Stomach (tissue), 4 donors: ENCODE measurements at regions not wholly inside any gene's neighbourhood (a gene's known extent, or its start where the extent isn't known, plus 50 kb on each side); places are given as distances from the start of the nearest gene placed in this dataset.
"Not testable (repeated sequence)": the region's sequence is repeated elsewhere in the genome, so short reads cannot be mapped to it uniquely, and the experiment has no call there.

Experiments
- POLR2A ChIP-seq, 4 donors: fragments of 450-650 bp; IDR thresholded peaks; one replicate each; pipeline ENCODE4 v1.6.1; 2016; ENCODE audit warnings: antibody characterized with exemption in 4 of 4, control low read depth in 2 of 4, mild to moderate bottlenecking in 1 of 4, moderate library complexity in 1 of 4
- TF ChIP-seq, protein P1 (sequence below), 7 experiments: fragments of 450-650 bp in 4 of 7; fragments of 200-600 bp in 3 of 7; sonication (generic) in 3 of 7; IDR thresholded peaks; one replicate each; pipeline ENCODE4 v1.5.1; 2016 to 2019; ENCODE audit warnings: antibody characterized with exemption in 7 of 7, control low read depth in 2 of 7, mild to moderate bottlenecking in 1 of 7

DNA sequence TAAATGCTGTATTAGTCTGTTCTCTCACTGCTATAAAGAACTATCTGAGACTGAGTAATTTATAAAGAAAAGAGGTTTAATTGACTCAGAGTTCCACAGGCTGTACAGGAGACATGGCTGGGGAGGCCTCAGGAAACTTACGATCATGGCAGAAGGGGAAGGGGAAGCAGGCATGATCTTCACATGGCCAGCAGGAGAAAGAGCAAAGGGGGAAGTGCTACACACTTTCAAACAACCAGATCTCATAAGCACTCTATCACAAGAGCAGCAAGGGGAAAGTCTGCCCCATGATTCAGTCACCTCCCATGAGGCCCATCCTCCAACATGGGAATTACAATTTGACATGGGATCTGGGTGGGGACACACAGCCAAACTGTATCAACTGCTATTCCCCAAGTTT lies 367.8 kb upstream of the DPPA4 start:
- TF ChIP-seq, protein P1, sequence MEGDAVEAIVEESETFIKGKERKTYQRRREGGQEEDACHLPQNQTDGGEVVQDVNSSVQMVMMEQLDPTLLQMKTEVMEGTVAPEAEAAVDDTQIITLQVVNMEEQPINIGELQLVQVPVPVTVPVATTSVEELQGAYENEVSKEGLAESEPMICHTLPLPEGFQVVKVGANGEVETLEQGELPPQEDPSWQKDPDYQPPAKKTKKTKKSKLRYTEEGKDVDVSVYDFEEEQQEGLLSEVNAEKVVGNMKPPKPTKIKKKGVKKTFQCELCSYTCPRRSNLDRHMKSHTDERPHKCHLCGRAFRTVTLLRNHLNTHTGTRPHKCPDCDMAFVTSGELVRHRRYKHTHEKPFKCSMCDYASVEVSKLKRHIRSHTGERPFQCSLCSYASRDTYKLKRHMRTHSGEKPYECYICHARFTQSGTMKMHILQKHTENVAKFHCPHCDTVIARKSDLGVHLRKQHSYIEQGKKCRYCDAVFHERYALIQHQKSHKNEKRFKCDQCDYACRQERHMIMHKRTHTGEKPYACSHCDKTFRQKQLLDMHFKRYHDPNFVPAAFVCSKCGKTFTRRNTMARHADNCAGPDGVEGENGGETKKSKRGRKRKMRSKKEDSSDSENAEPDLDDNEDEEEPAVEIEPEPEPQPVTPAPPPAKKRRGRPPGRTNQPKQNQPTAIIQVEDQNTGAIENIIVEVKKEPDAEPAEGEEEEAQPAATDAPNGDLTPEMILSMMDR (IDR thresholded peaks at IDR 0.05) = not testable (repeated sequence)
- not testable (repeated sequence) for TF ChIP-seq POLR2A (IDR thresholded peaks at IDR 0.05)
